ENCODE measurements at regions not wholly inside any gene's neighbourhood (a gene's known extent, or its start where the extent isn't known, plus 50 kb on each side); places are given as distances from the start of the nearest gene placed in this dataset.

GRCh38 chrX:773292-774025, 142.9 kb downstream of the SHOX start:
- TF ChIP-seq CTCF (IDR thresholded peaks at IDR 0.05), result no peak
- Mint-ChIP-seq H3K4me3 (no peak overlapping the region), H3K36me3 (ENCODE audit: low read depth) (no peaks in the 10 kb centered on the region), H3K9me3 (peaks cover 3% of the 10 kb centered on the region), H3K4me1 (no peaks in the 10 kb centered on the region), H3K27ac (no peak overlapping the region), H3K27me3 (no peaks in the 10 kb centered on the region)
- no peak for ATAC-seq (ENCODE audit: low read depth)
- no peak for DNase-seq
- intact Hi-C loops (cut with micrococcal nuclease), result no loop called here
- POLR2A ChIA-PET, result no interaction called here
- CTCF ChIA-PET, result no interaction called here

GRCh38 chrX:771536-771935, 140.9 kb downstream of the SHOX start:
- Mint-ChIP-seq H3K36me3 (ENCODE audit: low read depth) (no peaks in the 10 kb centered on the region), H3K27me3 (no peaks in the 10 kb centered on the region), H3K27ac (no peak overlapping the region), H3K9me3 (peaks cover 5% of the 10 kb centered on the region), H3K4me3 (no peak overlapping the region), H3K4me1 (no peaks in the 10 kb centered on the region)
- ATAC-seq (ENCODE audit: low read depth) (no peak), DNase-seq (no peak)
- ChIA-PET CTCF (no interaction called here), POLR2A (no interaction called here)
- no peak for TF ChIP-seq CTCF (IDR thresholded peaks at IDR 0.05)
- intact Hi-C loops (cut with micrococcal nuclease), result no loop called here

GRCh38 chrX:769796-770195, 139.2 kb downstream of the SHOX start:
- H3K27ac Mint-ChIP-seq, result no peak overlapping the region
- ATAC-seq (ENCODE audit: low read depth) (no peak), DNase-seq (no peak)
- no peak for TF ChIP-seq CTCF (IDR thresholded peaks at IDR 0.05)
- intact Hi-C loops (cut with micrococcal nuclease), result no loop called here
- H3K36me3 Mint-ChIP-seq (ENCODE audit: low read depth), result no peaks in the 10 kb centered on the region
- ChIA-PET CTCF (no interaction called here), POLR2A (no interaction called here)
- no peaks in the 10 kb centered on the region for H3K4me1 Mint-ChIP-seq
- no peak overlapping the region for H3K4me3 Mint-ChIP-seq
- no peaks in the 10 kb centered on the region for H3K27me3 Mint-ChIP-seq
- peaks cover 2% of the 10 kb centered on the region for H3K9me3 Mint-ChIP-seq

GRCh38 chrX:768596-768995, 138.0 kb downstream of the SHOX start:
- ATAC-seq (ENCODE audit: low read depth) (no peak), DNase-seq (no peak)
- POLR2A ChIA-PET, result no interaction called here
- H3K9me3 Mint-ChIP-seq, result peaks cover 2% of the 10 kb centered on the region
- intact Hi-C loops (cut with micrococcal nuclease), result no loop called here
- H3K27me3 Mint-ChIP-seq, result no peaks in the 10 kb centered on the region
- CTCF ChIA-PET, result no interaction called here
- no peaks in the 10 kb centered on the region for H3K36me3 Mint-ChIP-seq (ENCODE audit: low read depth)
- H3K27ac Mint-ChIP-seq, result no peak overlapping the region
- TF ChIP-seq CTCF (IDR thresholded peaks at IDR 0.05), result no peak
- H3K4me1 Mint-ChIP-seq, result no peaks in the 10 kb centered on the region
- no peak overlapping the region for H3K4me3 Mint-ChIP-seq

- no peak for TF ChIP-seq CTCF (IDR thresholded peaks at IDR 0.05)
- Mint-ChIP-seq H3K36me3 (ENCODE audit: low read depth) (no peaks in the 10 kb centered on the region), H3K9me3 (peaks cover 5% of the 10 kb centered on the region), H3K27ac (no peak overlapping the region), H3K4me1 (no peaks in the 10 kb centered on the region), H3K27me3 (no peaks in the 10 kb centered on the region), H3K4me3 (no peak overlapping the region)
- CTCF ChIA-PET, result no interaction called here
- POLR2A ChIA-PET, result no interaction called here
- ATAC-seq (ENCODE audit: low read depth) (no peak), DNase-seq (no peak)
- intact Hi-C loops (cut with micrococcal nuclease), result no loop called here
These were observed 128.3 kb downstream of the SHOX start for GRCh38 chrX:758917-759316.
